ENCODE measurements at regions not wholly inside any gene's neighbourhood (a gene's known extent, or its start where the extent isn't known, plus 50 kb on each side); places are given as distances from the start of the nearest gene placed in this dataset.

- TF ChIP-seq POLR2A (IDR thresholded peaks at IDR 0.05; ENCODE audit: low read depth, low read length) (no peak), RAD21 (IDR thresholded peaks at IDR 0.05; ENCODE audit: low read length) (no peak)
These were observed 256.8 kb downstream of the TRIML1 start for GRCh38 chr4:188396037-188396436.

All from IMR-90 (cell line).